ENCODE measurements at regions not wholly inside any gene's neighbourhood (a gene's known extent, or its start where the extent isn't known, plus 50 kb on each side); places are given as distances from the start of the nearest gene placed in this dataset.

DNA sequence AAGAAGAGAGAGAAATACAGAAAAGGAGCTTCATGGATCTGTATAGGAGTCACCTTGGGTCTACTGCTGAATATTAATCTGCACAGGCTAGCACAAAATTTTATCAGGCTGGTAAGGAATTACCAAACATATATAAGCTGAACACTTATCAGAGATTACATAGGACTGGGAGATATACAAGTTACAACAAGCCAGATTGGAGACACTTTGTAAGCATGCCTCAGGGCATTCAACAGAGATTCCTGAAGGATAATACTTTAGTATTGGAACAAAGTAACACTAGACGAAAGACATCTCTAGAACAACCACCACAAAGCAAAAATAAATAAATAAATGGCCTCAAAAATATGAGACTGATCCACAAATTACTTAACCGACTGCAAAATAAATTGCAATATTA, 197.8 kb downstream of the ANXA1 start:
- ATAC-seq (no peak), DNase-seq (no peak)
- H3K27me3 ChIP-seq, result no peaks in the 10 kb centered on the region
- no peaks in the 10 kb centered on the region for H3K9me3 ChIP-seq
- H3K4me3 ChIP-seq, result no peak overlapping the region
- no peaks in the 10 kb centered on the region for H3K36me3 ChIP-seq
- WGBS, 4 donors, result 64 to 77% (median 68%) methylated on average over 2 of the region's 2 CpGs
- no peaks in the 10 kb centered on the region for H3K4me1 ChIP-seq
- intact Hi-C loops (cut with DNase I), result no loop called here
- no peak overlapping the region for H3K27ac ChIP-seq
- TF ChIP-seq, protein P1, sequence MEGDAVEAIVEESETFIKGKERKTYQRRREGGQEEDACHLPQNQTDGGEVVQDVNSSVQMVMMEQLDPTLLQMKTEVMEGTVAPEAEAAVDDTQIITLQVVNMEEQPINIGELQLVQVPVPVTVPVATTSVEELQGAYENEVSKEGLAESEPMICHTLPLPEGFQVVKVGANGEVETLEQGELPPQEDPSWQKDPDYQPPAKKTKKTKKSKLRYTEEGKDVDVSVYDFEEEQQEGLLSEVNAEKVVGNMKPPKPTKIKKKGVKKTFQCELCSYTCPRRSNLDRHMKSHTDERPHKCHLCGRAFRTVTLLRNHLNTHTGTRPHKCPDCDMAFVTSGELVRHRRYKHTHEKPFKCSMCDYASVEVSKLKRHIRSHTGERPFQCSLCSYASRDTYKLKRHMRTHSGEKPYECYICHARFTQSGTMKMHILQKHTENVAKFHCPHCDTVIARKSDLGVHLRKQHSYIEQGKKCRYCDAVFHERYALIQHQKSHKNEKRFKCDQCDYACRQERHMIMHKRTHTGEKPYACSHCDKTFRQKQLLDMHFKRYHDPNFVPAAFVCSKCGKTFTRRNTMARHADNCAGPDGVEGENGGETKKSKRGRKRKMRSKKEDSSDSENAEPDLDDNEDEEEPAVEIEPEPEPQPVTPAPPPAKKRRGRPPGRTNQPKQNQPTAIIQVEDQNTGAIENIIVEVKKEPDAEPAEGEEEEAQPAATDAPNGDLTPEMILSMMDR (IDR thresholded peaks at IDR 0.05), result no peak
- no peak for TF ChIP-seq POLR2A (IDR thresholded peaks at IDR 0.05)

DNA sequence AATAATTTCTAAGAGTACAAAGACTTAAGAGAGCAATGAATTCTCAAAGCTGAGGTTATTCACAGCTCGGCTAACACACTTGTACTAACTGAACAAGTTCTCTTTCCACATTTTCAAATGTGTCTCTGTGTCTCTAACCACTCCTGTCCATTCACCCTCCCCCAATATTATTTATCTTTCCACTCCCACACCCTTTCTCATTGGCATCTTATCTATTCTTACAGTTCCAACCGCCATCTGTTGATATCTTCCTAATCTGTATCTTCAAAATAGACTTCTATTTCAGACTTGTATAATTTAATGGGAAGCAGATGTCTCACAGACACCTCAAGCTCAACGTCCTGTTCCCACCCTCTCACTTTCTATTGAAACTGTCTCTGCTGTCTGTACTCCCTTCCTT, 205.9 kb downstream of the ANXA1 start:
- TF ChIP-seq, protein P1 (IDR thresholded peaks at IDR 0.05), result no peak
- no peak for TF ChIP-seq POLR2A (IDR thresholded peaks at IDR 0.05)
- H3K4me1 ChIP-seq, result no peaks in the 10 kb centered on the region
- no peak overlapping the region for H3K4me3 ChIP-seq
- ATAC-seq, result no peak
- H3K27ac ChIP-seq, result no peak overlapping the region
- H3K36me3 ChIP-seq, result no peaks in the 10 kb centered on the region
- no peaks in the 10 kb centered on the region for H3K27me3 ChIP-seq
- no peaks in the 10 kb centered on the region for H3K9me3 ChIP-seq
- no peak for DNase-seq
- intact Hi-C loops (cut with DNase I), result no loop called here
- 17 to 25% (median 24%) methylated on average over 3 of the region's 3 CpGs for WGBS, 4 donors

DNA sequence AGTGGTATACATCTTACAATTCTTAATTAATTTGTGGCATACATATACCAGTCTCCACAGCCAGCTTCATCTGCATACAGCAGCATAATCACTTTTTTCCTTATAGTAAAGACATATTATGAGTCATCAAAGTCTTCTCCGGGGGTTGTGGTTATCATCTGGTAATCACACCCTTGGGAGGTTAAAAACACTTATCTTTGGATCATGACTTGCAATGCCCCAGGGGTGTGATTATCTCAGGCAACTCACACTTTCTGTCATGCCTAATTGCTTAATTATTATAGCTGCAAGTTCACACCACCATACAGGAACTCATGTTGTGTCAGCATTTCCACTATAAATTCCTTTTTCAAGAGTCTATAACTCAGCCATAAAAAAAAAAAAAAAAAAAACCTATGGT, 218.4 kb downstream of the ANXA1 start:
- WGBS, 4 donors, result 13 to 30% (median 22%) methylated on average over 1 of the region's 1 CpG
- Histone ChIP-seq H3K36me3 (no peaks in the 10 kb centered on the region), H3K27me3 (no peaks in the 10 kb centered on the region), H3K4me3 (no peak overlapping the region), H3K9me3 (no peaks in the 10 kb centered on the region), H3K4me1 (no peaks in the 10 kb centered on the region), H3K27ac (no peak overlapping the region)
- intact Hi-C loops (cut with DNase I), result no loop called here
- no peak for TF ChIP-seq POLR2A (IDR thresholded peaks at IDR 0.05)
- TF ChIP-seq, protein P1 (IDR thresholded peaks at IDR 0.05), result no peak
- ATAC-seq, result no peak
- DNase-seq, result no peak

DNA sequence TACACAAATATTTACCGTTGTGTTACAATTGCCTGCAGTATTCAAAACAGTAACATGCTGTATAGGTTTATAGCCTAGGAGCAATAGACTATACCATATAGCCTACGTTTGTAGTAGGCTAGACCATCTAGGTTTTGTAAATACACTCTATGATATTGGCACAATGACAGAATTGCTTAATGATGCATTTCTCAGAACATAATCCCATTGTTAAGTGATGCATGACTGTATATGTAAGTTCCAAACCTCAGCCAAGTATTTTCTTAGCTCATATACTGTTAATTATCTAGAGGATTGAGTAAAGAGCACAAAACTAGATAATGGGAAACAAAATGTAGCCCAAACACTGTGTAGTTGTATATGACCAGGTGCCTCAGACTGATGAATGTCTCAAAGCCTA, 220.1 kb downstream of the ANXA1 start:
- 34 to 57% (median 46%) methylated on average over 2 of the region's 2 CpGs for WGBS, 4 donors
- Histone ChIP-seq H3K36me3 (no peaks in the 10 kb centered on the region), H3K27ac (no peak overlapping the region), H3K4me1 (no peaks in the 10 kb centered on the region), H3K4me3 (no peak overlapping the region), H3K9me3 (no peaks in the 10 kb centered on the region), H3K27me3 (no peaks in the 10 kb centered on the region)
- intact Hi-C loops (cut with DNase I), result no loop called here
- TF ChIP-seq POLR2A (IDR thresholded peaks at IDR 0.05), result no peak
- TF ChIP-seq, protein P1 (IDR thresholded peaks at IDR 0.05), result no peak
- ATAC-seq (no peak), DNase-seq (no peak)

Data from heart left ventricle (tissue), 16 donors.